B cell (primary cell): ENCODE measurements at regions not wholly inside any gene's neighbourhood (a gene's known extent, or its start where the extent isn't known, plus 50 kb on each side); places are given as distances from the start of the nearest gene placed in this dataset.

Experiments
- ATAC-seq: fragments of 200-7000 bp; cut with Tn5 transposase; one replicate; pipeline ENCODE4 v1.10.0; 2021; ENCODE audit warnings: low read depth, mild to moderate bottlenecking, moderate number of reproducible peaks, moderate library complexity
- CTCF ChIA-PET: fragments of 350-600 bp; sonication (Branson Sonifier 250); formaldehyde crosslinking; loops from one replicate; lab custom pipeline; 2021; ENCODE audit warnings: antibody characterized with exemption, inconsistent platforms; lab: Charles Lee
- POLR2A ChIA-PET: fragments of 350-600 bp; sonication (Branson Sonifier 250); formaldehyde crosslinking; loops from one replicate; lab custom pipeline; 2021; ENCODE audit warnings: antibody characterized with exemption; lab: Charles Lee
- DNase-seq: peaks from one replicate; pipeline ENCODE4 v3.0.0; 2013
- H2AFZ ChIP-seq: 2 replicates; pipeline ENCODE4 v1.6.1; 2012; ENCODE audit warnings: mild to moderate bottlenecking, low read depth, low read length; ENCODE audit not compliant: insufficient read depth, poor library complexity, severe bottlenecking
- H3K27ac ChIP-seq, 2 donors: 1 replicate in 1 of 2; 2 replicates in 1 of 2; pipeline ENCODE4 v1.5.1; 2012 to 2013; ENCODE audit warnings: low read length in 2 of 2, mild to moderate bottlenecking in 2 of 2, moderate library complexity in 1 of 2
- H3K27me3 ChIP-seq, 4 experiments: fragments of 200-600 bp in 1 of 4; sonication (generic) in 1 of 4; replicated peaks in 1 of 4; 1 replicate in 2 of 4; 2 replicates in 2 of 4; pipeline versions ENCODE4 v1.6.1 to v1.7.0; 2013 to 2016; ENCODE audit warnings: low read length in 3 of 4, mild to moderate bottlenecking in 2 of 4, mixed read lengths in 1 of 4, moderate library complexity in 1 of 4; ENCODE audit not compliant: insufficient read depth in 4 of 4, control insufficient read depth in 3 of 4; ENCODE audit errors: control extremely low read depth in 1 of 4
- H3K36me3 ChIP-seq, 2 experiments: replicated peaks in 1 of 2; 1 replicate in 1 of 2; 2 replicates in 1 of 2; pipeline versions ENCODE4 v1.6.1 to v1.7.1; 2013; ENCODE audit warnings: low read length in 1 of 2; ENCODE audit not compliant: insufficient read depth in 2 of 2, control insufficient read depth in 1 of 2; ENCODE audit errors: control extremely low read depth in 1 of 2, extremely low read depth in 1 of 2
- H3K4me1 ChIP-seq, 2 donors: fragments of 200-600 bp in 1 of 2; sonication (generic) in 1 of 2; 1 replicate in 1 of 2; 2 replicates in 1 of 2; pipeline versions ENCODE4 v1.5.1 to v1.6.1; 2013 to 2017; ENCODE audit warnings: low read length in 2 of 2; ENCODE audit not compliant: control insufficient read depth in 2 of 2, insufficient read depth in 2 of 2
- H3K4me2 ChIP-seq: replicated peaks from 2 replicates; pipeline ENCODE3; 2012; ENCODE audit warnings: mild to moderate bottlenecking, low read depth, low read length; ENCODE audit not compliant: poor library complexity, severe bottlenecking
- H3K4me3 ChIP-seq, 5 experiments: fragments of 200-600 bp in 1 of 5; sonication (generic) in 1 of 5; 1 replicate in 3 of 5; 2 replicates in 2 of 5; pipeline versions ENCODE4 v1.5.1 to v1.7.0; 2011 to 2016; ENCODE audit warnings: low read length in 4 of 5, mild to moderate bottlenecking in 4 of 5, low read depth in 2 of 5, control low read depth in 1 of 5, moderate library complexity in 1 of 5; ENCODE audit not compliant: insufficient read depth in 1 of 5; ENCODE audit errors: control extremely low read depth in 1 of 5, extremely low read depth in 1 of 5
- H3K79me2 ChIP-seq: fragments of 200-600 bp; sonication (generic); one replicate; pipeline ENCODE4 v1.6.0; 2016; ENCODE audit warnings: low read length; ENCODE audit not compliant: control insufficient read depth, insufficient read depth
- H3K9ac ChIP-seq: fragments of 200-600 bp; sonication (generic); 2 replicates; pipeline ENCODE4 v1.6.1; 2017; ENCODE audit warnings: mild to moderate bottlenecking, low read length, moderate library complexity
- H3K9me3 ChIP-seq, 3 donors: one replicate each; pipeline versions ENCODE4 v1.6.1 to v1.7.1; 2013; ENCODE audit warnings: low read length in 2 of 3; ENCODE audit not compliant: control insufficient read depth in 2 of 3, insufficient read depth in 1 of 3; ENCODE audit errors: control extremely low read depth in 1 of 3
- H4K20me1 ChIP-seq: 2 replicates; pipeline ENCODE4 v1.6.0; 2012; ENCODE audit warnings: mild to moderate bottlenecking, low read length; ENCODE audit not compliant: insufficient read depth, control insufficient read depth, poor library complexity, severe bottlenecking
- H3K27ac Mint-ChIP-seq: one replicate; pipeline ENCODE4 v1.8.0; 2021; ENCODE audit warnings: mixed read lengths
- H3K27me3 Mint-ChIP-seq: one replicate; pipeline ENCODE4 v1.8.0; 2021; ENCODE audit warnings: mixed read lengths
- H3K4me1 Mint-ChIP-seq: one replicate; pipeline ENCODE4 v1.8.0; 2021; ENCODE audit warnings: mixed read lengths
- H3K4me3 Mint-ChIP-seq: one replicate; pipeline ENCODE4 v1.8.0; 2021; ENCODE audit warnings: mixed read lengths
- H3K9me3 Mint-ChIP-seq: one replicate; pipeline ENCODE4 v1.8.0; 2022; ENCODE audit warnings: mixed read lengths; ENCODE audit not compliant: insufficient read depth
- EZH2 ChIP-seq: IDR thresholded peaks from 2 replicates; pipeline ENCODE4 v1.6.1; 2012; ENCODE audit warnings: borderline replicate concordance, low read depth, mild to moderate bottlenecking, moderate library complexity, low read length; ENCODE audit not compliant: insufficient read depth, poor library complexity, severe bottlenecking
- WGBS: methylation state at CpG from one replicate; pipeline ENCODE4 v1.1.5; 2013; ENCODE audit warnings: missing lambda C conversion rate; ENCODE audit not compliant: insufficient coverage; 5-methylcytosine and 5-hydroxymethylcytosine counted together
- intact Hi-C: fragments of 100-400 bp; cut with micrococcal nuclease; formaldehyde crosslinking; loops from one replicate; pipeline ENCODE4 v1.10.0; 2022
- TF ChIP-seq, protein P1 (sequence below): fragments of 200-600 bp; IDR thresholded peaks from one replicate; pipeline ENCODE4 v1.8.0; 2022; ENCODE audit warnings: antibody characterized with exemption, mild to moderate bottlenecking

- intact Hi-C loops: no loop called here
- no peaks in the 10 kb centered on the region for H4K20me1 ChIP-seq
- H3K4me3 ChIP-seq: no peak overlapping the region
- no CpG with 5 or more reads among the region's 1 CpG for WGBS
- H3K27ac ChIP-seq: no peak overlapping the region
- Mint-ChIP-seq H3K4me1 (no peaks in the 10 kb centered on the region), H3K27me3 (no peaks in the 10 kb centered on the region), H3K9me3 (peaks cover 8% of the 10 kb centered on the region), H3K27ac (no peak overlapping the region), H3K4me3 (no peak overlapping the region)
- ChIA-PET POLR2A (no interaction called here), CTCF (no interaction called here)
- no peak for TF ChIP-seq EZH2
- TF ChIP-seq, protein P1, sequence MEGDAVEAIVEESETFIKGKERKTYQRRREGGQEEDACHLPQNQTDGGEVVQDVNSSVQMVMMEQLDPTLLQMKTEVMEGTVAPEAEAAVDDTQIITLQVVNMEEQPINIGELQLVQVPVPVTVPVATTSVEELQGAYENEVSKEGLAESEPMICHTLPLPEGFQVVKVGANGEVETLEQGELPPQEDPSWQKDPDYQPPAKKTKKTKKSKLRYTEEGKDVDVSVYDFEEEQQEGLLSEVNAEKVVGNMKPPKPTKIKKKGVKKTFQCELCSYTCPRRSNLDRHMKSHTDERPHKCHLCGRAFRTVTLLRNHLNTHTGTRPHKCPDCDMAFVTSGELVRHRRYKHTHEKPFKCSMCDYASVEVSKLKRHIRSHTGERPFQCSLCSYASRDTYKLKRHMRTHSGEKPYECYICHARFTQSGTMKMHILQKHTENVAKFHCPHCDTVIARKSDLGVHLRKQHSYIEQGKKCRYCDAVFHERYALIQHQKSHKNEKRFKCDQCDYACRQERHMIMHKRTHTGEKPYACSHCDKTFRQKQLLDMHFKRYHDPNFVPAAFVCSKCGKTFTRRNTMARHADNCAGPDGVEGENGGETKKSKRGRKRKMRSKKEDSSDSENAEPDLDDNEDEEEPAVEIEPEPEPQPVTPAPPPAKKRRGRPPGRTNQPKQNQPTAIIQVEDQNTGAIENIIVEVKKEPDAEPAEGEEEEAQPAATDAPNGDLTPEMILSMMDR: no peak
- no peak for ATAC-seq
- H3K4me2 ChIP-seq: no peak overlapping the region
- no peaks in the 10 kb centered on the region for H3K27me3 ChIP-seq
- H3K9me3 ChIP-seq: peaks cover 0 to 22% (median 6%) of the 10 kb centered on the region in 3 donors
- no peak overlapping the region for H2AFZ ChIP-seq
- H3K4me1 ChIP-seq: no peaks in the 10 kb centered on the region
- no peak for DNase-seq
- no peaks in the 10 kb centered on the region for H3K79me2 ChIP-seq
- H3K9ac ChIP-seq: no peak overlapping the region
- H3K36me3 ChIP-seq: no peaks in the 10 kb centered on the region
Observed at GRCh38 chr21:18089786-18090185, 154.8 kb upstream of the CHODL start.

DNA sequence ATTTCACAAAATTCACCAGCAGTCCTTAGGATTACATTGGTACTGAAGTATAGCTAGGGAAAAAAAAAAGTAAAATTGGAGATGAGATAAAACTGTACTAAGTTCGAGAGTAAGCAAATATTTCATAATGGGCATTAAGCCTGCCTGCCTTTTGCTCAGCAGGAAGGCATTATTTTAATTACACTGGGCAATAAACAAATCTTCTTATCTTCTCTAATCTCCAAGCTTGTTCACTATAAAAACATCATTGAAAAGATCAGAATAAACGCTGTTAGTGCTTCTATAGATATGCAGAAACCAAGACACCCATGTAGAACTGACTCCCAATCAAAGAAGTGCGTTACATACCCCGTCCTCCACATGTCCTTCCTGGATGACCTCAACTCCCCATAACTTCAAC, 174.2 kb upstream of the CHODL start:
- Mint-ChIP-seq H3K27me3 (no peaks in the 10 kb centered on the region), H3K4me1 (no peaks in the 10 kb centered on the region), H3K27ac (no peak overlapping the region), H3K9me3 (no peaks in the 10 kb centered on the region), H3K4me3 (no peak overlapping the region)
- H4K20me1 ChIP-seq: no peaks in the 10 kb centered on the region
- ChIA-PET CTCF (no interaction called here), POLR2A (no interaction called here)
- 94% methylated on average over 3 of the region's 4 CpGs for WGBS
- H3K4me3 ChIP-seq: no peak overlapping the region
- intact Hi-C loops: no loop called here
- H3K9me3 ChIP-seq: no peaks in the 10 kb centered on the region
- no peak overlapping the region for H2AFZ ChIP-seq
- H3K4me2 ChIP-seq: no peak overlapping the region
- no peak for TF ChIP-seq EZH2
- TF ChIP-seq, protein P1: no peak
- H3K4me1 ChIP-seq: no peaks in the 10 kb centered on the region
- H3K79me2 ChIP-seq: no peaks in the 10 kb centered on the region
- no peak overlapping the region for H3K9ac ChIP-seq
- no peaks in the 10 kb centered on the region for H3K36me3 ChIP-seq
- no peaks in the 10 kb centered on the region for H3K27me3 ChIP-seq
- no peak overlapping the region for H3K27ac ChIP-seq
- ATAC-seq: no peak
- no peak for DNase-seq
